Activated CD4-positive, alpha-beta T cell treated with anti-CD3 and anti-CD28 coated beads, Interleukin-2, amount 50 U/mL, for 1 hour (primary cell): ENCODE measurements at regions not wholly inside any gene's neighbourhood (a gene's known extent, or its start where the extent isn't known, plus 50 kb on each side); places are given as distances from the start of the nearest gene placed in this dataset.

Source experiments
- DNase-seq: peaks from one replicate; pipeline ENCODE4 v3.0.0-alpha.2; 2020

GRCh38 chr13:31081316-31081715, 80.4 kb downstream of the HSPH1 start:
- DNase-seq, result no peak

DNA sequence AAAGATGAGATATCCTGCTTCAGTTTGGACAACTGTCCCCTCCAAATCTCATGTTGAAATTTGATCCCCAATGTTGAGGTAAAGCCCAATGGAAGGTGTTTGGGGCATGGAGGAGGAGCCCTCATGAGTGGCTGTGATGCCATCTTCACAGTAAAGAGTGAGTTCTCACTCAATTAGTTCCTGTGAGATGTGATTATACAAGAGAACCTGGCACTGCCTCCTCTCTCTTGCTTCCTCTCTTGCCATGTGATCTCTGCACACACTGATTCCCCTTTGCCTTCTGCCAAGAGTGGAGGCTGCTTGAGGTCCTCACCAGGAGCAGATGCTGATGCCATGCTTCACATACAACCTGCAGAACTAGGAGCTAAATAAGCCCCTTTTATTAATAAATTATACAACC, 86.9 kb downstream of the HSPH1 start:
- DNase-seq, result no peak

GRCh38 chr13:31073859-31074718, 87.6 kb downstream of the HSPH1 start:
- no peak for DNase-seq

DNA sequence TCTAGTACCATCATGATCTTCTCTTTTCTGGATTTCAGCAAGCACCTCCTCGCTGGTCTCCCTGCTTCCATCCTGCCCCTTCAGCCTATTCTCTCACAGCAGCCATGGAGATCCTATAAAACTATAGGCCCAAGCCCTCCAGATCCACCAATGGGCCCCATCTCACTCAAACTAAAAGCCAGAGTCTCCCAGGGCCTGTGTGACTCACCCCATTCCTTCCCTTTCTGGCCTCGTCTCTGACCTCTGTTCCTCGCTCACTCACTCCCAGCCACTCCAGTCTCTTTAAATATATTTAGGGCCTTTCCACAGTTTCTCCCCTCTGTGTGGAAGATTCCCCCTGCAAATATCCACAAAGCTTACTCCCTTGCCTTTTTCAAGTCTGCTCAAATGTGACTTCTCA, 89.7 kb downstream of the HSPH1 start:
- DNase-seq, result no peak

DNA sequence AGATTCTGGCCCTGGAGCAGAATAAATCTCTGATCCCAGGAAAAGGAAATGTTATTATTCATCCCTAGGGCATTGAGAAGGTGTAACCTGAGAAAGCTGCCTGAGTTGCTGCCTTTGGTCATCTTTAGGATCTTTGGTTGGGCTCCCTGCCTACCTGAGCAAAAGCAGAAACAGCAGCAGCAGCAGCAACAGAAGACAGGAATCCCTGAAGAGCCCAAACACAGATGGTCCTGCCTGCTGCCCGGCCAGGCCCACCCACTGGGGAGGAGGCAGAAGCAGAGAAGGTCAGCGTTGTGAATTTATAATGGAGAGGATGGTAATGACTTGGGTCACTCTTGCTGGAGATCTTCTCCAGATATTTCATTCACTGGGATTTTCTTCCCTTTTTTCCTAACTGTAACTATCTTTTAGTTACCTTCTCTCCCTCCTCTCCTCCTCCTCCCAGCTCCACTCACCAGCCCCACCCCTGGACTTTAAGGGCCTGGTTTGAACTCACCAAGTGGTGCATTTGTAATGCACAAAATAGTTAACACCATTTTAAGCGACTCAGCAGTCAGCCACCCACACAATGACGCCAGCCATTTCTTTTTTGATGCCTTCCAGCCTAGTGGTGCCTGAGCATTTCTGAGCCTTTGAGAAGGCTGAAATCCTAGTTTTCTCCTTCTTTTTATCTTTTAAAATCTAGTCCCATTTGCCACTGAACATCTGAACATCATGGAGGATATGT, 91.7 kb downstream of the HSPH1 start:
- no peak for DNase-seq

GRCh38 chr13:31068119-31068423, 93.6 kb downstream of the HSPH1 start:
- DNase-seq, result no peak

DNA sequence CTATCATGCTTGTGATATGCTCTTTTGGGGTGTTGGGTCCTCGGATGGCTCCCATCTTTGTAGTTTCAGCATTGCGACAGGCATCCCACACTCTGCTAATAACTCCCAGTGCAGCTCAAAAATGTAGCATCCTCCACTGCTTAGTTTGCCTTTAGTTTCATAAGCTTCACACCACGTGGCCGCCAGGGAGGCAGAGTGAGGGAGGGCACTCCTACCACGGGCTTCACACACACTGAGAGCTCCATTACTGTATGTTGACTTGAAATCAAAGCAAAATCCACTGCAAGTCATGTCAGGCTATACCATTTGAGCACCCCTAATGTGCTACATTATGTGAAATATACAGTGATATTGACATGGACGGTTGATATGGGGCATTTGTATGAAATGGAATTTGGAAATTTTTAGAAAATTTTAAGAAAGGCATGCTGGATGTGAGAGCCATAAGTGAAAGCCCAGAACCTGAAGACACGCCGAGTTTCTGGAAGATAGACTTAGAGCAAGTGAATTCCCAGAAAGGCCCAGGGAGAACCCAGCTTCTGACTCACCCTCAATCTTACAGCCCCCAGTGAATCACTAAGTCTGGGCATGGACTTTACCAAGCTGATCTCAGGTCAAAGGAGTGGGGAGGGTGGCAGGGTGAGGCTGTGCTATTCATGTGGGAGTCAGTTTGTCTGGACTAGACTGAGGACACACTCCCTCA, 94.1 kb downstream of the HSPH1 start:
- no peak for DNase-seq

- DNase-seq, result no peak
These were observed 97.1 kb downstream of the HSPH1 start for GRCh38 chr13:31064636-31065035.

DNA sequence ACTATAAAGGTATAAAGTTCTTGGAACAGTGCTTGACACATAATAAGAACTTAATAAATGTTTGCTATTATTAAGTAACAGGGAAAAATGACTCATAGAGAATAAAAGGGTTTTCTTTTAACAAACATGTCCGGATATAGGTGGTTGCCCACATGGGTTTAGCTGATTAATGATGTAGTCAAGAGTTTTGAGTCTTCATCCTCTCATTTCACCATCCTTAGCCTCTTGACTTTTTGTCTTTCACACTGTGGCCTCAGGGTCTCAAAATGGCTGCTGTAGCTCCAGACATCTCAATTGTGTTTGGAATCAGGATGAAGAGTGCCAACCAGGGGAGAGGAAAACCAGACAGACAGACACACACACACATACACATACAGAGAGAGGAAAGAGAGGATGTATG, 97.9 kb downstream of the HSPH1 start:
- no peak for DNase-seq

GRCh38 chr13:31060655-31061054, 101.0 kb downstream of the HSPH1 start:
- no peak for DNase-seq

GRCh38 chr13:31060220-31060619, 101.5 kb downstream of the HSPH1 start:
- DNase-seq, result no peak

DNA sequence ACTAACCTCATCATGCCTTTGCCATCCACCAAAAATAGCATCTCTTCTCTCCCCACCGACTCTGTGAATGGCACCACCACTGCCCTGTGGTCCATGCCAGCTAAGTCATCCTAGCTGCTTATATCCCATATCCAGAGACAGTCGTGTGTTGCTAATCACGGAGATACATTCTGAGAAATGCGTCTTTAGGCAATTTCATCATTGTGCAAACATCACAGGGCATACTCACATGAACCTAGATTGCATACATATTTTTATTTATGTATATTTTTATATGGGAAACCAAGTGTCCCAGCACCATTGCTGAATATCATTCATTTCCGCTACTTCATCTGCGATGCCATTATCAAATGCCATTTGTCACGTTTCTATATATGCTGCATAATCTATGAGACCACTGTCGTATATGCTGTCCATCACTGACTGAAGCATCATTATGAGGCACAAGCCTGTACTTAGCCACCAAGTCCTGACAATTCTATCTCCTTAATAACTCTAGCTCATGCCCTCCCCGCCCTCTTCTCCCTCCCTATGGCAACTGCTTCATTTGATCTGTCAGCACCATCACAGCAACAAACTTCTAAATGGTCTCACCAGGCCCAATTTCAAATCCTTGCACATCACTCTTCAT, 104.2 kb downstream of the HSPH1 start:
- DNase-seq, result no peak

DNA sequence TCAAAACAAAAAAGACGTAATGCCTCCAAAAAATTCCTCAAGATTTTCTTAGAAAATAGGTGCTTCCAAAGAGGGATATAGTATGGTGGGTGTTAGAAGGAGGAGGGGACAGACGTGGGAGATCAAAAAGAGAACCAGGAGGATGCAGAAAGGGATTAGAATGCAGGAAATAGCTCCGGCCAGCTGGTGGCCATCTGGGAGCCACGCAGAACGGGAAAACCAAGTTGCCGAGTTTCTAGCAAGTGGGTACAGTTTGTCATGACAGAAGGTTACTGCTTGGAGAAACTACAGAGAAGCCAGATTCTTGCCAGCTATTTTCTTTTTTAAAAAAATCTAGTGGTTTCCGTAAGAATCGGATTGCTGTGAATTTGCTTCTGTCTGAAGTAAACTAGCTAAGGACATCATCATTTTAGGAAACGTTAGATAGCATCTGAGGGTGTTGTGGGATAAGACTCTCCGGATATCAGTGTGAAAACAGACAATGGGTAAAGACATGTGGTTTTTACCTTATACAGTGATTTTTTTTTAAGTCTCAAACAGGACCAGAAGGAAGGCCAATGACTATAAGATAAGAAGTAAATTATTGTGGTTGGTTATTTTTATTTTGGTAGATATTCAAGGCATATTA, 104.9 kb downstream of the HSPH1 start:
- DNase-seq, result no peak

GRCh38 chr13:31055589-31055988, 106.1 kb downstream of the HSPH1 start:
- no peak for DNase-seq

- DNase-seq, result no peak
These were observed 107.1 kb downstream of the HSPH1 start for GRCh38 chr13:31054632-31055031.

- no peak for DNase-seq
These were observed 107.8 kb downstream of the HSPH1 start for GRCh38 chr13:31053896-31054295.

GRCh38 chr13:31053091-31053490, 108.6 kb downstream of the HSPH1 start:
- no peak for DNase-seq

DNA sequence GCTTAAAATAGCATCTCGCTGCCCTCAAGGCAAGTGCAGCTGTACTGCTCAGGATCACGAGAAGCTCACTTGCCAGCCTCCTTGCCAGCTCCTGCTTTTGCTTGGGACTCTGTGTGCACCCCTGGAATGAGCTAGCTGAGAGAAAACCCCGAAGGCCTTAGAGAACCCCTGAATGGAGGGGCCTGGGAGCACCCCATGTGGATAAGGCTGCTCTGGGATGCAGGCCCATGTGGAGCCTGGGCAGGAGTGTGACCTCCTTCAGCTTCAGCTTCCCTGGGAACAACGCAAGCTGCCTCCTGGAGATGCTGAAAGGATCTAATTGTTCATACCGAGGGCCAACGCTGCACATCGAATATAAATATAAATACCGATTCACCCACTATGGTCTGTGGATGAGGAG, 109.2 kb downstream of the HSPH1 start:
- DNase-seq, result no peak

DNA sequence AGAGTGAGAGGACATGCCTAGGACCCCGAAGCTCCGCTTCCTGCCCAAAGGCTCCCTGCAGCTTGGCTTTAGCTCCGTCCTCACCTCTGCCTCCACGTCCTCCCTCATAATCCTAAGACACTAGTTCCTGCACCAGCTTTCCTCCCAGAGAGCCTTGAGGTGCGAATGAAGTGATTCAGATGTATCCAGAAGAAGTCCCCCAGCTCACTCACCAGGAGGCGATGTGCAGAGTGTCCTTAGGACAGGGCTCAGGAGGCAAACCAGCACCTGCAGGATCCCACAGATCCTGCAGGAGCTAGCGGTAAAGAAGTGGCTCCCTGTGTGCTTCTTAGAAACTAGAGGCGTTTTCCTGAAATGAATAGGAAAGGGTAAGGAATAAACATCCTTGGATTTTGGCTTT, 109.7 kb downstream of the HSPH1 start:
- DNase-seq, result no peak

DNA sequence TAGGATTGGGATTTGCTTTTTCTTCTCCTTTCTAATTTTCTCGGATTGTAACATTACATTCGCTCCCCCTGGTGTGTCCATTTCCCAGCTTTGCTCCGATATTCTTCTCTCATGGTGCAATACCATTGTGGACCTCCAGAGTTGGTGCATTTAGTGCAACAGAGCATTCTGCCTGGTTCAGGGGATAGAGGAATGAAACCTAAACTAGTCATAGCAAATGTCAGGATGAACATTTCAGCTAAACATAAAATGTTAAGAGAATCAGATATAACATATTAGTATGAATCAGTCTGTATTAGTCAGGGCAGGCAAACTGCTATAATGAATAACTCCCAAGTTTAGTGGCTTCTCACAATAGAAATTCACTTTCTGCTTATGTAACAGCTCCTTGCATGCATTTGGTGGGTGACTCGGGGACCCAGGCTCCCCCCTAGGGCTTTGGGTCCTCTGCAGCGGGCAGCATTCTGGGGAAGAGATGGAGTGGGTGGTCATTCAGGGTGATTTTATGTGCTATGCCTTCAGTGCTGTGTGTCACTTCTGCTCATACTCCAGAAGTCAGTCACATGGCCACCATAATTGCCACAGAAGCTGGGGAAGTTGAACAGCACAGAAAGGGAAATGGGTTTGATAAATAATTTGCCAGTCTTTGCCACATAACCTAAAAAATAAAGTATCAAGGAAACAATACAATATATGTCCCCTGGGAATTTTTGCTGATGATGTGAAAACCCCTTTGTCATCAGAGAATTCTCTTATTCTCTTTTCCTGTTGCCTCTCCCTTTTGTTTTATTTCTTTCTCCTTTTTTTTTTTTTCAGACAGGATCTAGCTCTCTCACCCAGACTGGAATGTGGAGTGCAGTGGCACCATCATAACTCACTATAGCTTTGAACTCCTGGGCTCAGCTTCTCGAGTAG, 111.0 kb downstream of the HSPH1 start:
- DNase-seq, result no peak

GRCh38 chr13:31049833-31050232, 111.9 kb downstream of the HSPH1 start:
- no peak for DNase-seq

DNA sequence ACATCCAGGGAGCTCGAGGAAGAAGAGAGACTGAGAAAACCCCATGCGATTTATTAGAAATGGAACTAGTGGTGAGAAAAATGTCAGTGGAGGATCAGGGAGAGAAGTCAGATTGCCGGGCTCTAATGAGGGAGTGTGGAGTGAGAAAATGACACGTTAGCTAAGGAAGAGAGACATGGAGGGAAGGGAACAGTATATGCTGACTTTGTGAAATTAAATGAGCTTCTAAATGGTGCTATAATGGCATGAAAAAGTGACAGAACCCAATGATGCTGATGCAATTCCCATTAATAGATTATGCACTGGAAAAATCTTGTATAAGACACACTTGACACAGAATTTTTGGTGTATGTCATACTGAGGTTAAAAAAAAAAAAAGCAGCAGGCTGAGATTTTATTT, 112.6 kb downstream of the HSPH1 start:
- no peak for DNase-seq
